SIG-M5 treated with dmso at 0.1 percent for 504 hours (cell line): ENCODE measurements at regions not wholly inside any gene's neighbourhood (a gene's known extent, or its start where the extent isn't known, plus 50 kb on each side); places are given as distances from the start of the nearest gene placed in this dataset.

Experiments
- DNase-seq: peaks from one replicate; lab custom pipeline; 2025; ENCODE audit not compliant: unreplicated experiment; lab: John Stamatoyannopoulos, UW

DNA sequence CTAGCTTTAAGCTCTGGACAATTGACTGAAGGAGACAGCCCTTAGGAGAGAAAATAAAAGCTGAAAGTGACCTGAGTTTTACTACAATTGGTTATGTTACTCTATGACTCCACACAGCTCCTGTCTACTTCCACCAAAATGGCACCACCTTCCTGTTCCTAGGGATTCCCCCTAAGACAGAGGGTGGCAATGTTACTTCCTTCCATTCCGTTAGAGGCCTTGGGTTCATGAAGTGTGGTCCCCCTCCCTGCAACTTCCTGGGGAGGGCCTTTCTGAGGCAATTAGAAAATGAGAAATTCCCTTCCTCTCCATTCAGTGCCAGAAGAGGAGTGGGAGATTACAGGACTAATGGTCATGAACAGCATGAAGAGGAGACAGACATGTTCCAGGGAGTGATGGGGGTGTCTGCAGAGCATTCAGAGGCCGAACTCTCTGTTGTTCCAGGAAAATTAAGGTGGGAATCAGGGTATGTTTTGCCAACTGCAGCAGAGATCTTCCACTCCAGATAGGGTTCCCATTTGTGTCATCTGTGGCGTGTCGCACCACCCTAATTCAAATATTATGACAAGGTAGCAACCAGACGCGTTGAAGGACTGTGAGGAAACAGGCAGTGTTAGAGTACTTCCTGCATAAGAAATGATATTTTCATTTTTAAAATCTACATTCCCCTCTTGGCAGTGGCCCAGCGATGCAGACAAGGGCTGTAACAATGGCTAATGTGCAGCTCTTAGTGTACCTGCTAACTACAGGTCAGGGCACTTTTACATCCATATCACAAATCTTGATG lies 53.1 kb upstream of the TRIM67 start:
- DNase-seq = no peak

DNA sequence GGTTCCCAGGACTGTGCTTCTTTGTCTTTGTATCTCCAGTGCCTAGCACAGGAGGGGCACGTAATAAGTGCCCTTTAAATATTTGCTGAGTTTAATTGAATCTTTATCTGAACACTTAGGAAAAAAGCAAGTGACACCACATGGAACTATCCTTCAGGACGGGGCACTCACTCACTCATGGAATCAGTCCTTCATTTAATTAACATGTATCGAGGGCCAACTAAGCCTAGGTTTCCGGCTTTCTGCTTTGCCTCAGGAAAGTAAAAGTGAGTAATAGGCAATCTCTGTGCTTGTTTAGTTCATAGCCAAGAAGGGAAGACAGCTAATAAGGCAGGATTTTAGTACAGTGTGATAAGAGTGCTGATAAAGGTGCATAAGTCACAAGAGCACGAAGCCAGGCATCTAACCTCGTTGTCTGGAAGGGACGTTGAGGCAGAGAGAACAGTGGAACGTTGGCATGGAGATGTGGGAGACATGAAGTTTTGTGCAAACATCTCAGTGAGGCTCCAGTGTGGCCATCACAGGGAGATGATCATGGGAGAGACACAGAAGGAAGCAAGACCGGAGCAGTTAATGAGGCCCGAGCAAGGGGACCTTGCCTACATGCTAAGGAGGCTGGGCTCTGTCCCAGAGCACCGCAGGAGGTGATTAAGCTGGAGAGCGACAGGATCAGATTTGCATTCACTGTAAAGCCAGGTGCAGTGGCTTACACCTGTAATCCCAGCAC lies 54.1 kb upstream of the TRIM67 start:
- DNase-seq = no peak

DNA sequence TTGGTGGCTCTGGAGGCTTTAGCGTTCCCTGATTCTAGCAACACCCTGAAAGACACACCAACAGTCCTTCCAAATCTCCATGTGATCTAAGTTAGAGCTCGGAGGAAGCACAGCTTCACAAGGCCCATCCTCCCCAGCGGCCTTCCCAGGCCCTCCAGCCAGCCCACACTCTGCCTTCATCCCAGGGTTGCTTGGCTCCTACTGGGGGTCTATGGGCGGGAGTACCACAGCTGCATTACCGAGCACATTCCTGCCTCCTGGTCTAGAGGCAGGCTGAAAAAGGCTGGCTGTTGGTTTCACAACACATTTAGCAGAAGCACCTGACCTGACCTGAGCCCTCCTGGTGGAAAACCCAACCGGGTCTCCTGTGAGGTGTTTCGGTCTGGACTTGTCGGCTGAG lies 54.7 kb upstream of the TRIM67 start:
- DNase-seq = no peak

- DNase-seq = no peak
These were observed 55.5 kb upstream of the TRIM67 start for GRCh38 chr1:231106347-231106746.

DNA sequence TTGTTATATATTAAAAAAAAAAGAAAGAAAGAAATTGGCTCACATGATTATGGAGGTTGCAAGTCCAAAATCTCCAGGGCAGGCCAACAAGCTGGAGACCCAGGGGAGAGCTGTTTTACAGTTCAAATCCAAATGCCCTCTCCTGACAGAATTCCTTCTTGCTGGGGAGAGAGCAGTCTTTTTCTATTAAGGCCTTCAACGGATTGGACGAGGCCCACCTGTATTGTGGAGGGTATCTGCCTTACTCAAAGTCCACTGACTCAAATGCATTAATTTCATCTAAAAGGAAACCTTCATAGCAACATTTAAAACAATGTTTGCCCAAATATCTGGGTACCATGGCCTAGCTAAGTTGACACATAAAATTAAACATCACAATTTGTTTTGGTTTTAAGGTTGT lies 56.9 kb upstream of the TRIM67 start:
- DNase-seq = no peak

DNA sequence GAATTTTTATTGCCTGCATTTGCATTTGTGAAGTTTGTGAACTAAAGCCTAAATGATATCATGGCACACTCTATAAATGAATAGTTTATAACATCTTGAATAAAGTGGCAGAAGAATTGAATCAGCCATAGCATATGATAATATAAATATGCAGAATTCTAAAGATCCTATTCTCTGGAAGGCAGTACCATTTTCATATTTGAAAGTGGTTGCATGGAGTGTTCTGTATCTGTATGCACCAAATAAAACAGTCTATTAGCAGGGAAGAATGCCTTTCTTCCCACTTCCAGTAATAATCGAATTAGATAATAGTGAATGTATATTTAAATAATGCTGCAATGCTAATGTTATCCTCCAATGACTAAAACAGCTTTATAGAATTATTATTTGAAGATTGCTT lies 57.9 kb upstream of the TRIM67 start:
- no peak for DNase-seq

GRCh38 chr1:231099996-231100767 lies 60.1 kb upstream of the FAM89A start:
- no peak for DNase-seq

DNA sequence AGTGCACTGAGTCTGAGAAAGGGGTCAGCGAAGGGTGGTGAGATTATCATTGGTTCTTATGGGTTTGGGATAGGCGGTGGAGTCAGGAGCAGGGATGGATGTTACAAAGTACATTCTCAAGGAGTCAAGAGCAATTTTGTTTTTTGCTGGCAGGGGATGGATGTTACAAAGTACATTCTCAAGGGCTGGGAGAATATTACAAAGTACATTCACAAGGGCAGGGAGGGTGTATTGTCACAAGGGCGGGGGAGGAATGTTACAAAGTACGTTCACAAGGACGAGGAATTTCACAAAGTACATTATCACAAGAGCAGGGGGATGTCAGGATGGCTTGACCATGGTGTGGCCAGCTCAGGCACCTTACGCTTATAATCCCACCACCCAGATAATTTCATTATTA lies 59.3 kb upstream of the FAM89A start:
- no peak for DNase-seq

DNA sequence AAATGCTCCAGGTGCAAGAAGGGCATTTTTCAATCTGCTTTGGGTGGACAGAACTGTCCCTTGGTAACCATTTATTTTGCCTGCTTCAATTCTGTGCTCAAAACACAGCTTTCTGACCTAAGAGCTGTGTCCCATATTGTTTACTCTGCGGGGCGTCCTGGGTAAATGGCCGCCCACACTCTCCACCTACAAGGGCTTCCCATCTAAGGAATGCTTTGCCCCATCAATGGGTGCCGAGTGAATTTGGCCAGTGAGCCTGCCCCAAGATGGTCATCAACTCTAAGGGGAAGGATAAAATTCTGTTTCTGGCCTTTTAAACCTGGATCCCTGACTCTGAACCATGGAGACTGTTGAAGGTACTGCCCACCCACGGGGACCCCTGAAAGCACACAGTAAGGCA lies 55.5 kb upstream of the FAM89A start:
- DNase-seq = no peak

DNA sequence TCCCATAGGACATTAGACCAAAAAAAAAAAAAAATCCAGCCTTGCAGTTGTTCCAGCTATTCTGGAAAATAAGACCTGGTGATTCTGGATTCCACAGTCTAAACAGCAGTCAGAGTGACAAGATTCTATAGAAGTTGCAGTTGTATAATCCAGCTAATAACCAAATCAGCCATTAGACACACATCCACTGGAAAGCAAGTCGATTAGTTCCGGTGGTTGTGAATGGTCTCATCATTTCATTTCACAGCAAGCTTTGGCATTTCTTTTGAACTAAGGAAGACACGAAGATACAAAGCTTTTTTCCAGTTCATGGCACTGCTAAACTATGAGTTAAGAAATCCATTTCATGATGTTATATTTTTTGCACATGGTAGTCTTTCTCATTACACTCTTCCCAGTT lies 54.4 kb upstream of the FAM89A start:
- no peak for DNase-seq

- DNase-seq = no peak
These were observed 53.3 kb upstream of the FAM89A start for GRCh38 chr1:231093156-231093922.

DNA sequence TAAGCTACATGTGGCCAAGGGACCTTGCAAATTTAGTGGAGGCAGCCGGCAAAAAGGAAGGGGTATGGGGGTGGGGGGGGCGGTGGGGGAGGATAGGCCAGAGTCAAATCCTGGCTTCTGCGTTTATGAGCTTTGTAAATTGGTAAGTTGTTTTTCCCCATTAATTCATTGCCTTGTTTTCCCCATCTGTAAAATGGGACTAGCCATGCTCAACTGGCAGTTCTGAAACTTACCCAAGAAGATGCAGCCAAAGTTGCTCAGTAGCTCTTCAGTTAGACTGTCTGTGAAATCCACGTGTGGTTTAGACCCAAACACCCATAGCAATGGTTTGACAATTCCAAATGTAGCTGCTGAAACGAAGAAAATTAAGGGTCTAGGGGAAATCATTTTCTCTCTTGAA lies 52.3 kb upstream of the FAM89A start:
- no peak for DNase-seq

- peak; percentile 51 for DNase-seq
These were observed 51.8 kb upstream of the FAM89A start for GRCh38 chr1:231091831-231092301.

DNA sequence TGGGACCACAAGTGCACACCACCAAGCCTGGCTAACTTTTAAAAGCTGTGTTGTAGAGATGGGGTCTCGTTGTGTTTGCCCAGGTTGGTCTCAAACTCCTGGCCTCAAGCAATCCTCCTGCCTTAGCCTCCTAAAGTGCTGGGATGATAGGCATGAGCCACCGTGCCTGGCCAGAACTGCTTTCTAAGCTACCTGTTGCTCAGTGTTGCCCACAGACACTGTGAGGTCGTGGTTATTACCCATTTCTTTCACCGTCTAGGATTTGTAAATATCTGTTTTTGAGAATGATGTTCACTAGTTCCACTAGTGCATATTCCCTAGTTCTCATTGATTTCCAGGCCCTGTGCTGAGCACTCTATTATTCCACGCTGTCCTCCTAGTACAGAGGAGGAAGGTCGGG lies 51.4 kb upstream of the FAM89A start:
- DNase-seq = no peak
